Brain microvascular endothelial cell (primary cell): ENCODE measurements at regions not wholly inside any gene's neighbourhood (a gene's known extent, or its start where the extent isn't known, plus 50 kb on each side); places are given as distances from the start of the nearest gene placed in this dataset.

ENCODE experiments used
- DNase-seq: peaks from one replicate; pipeline ENCODE4 v3.0.0-alpha.2; 2020
- H3K27ac ChIP-seq: fragments of 250-450 bp; sonication (Bioruptor Pico); 2 replicates; pipeline ENCODE4 v1.5.1; 2020; ENCODE audit warnings: mild to moderate bottlenecking, moderate library complexity
- H3K27me3 ChIP-seq: fragments of 250-450 bp; sonication (Bioruptor Pico); replicated peaks from 2 replicates; pipeline ENCODE4 v1.5.1; 2020; ENCODE audit warnings: mild to moderate bottlenecking
- H3K36me3 ChIP-seq: fragments of 250-450 bp; sonication (Bioruptor Pico); replicated peaks from 2 replicates; pipeline ENCODE4 v1.5.1; 2020; ENCODE audit warnings: mild to moderate bottlenecking
- H3K4me3 ChIP-seq: 2 replicates; pipeline ENCODE4 v1.5.1; 2011; ENCODE audit warnings: low read depth, mild to moderate bottlenecking, control low read depth, low read length, moderate library complexity
- in situ Hi-C: cut with HindIII; loops from 2 replicates; pipeline ENCODE4 v1.10.0; 2017; ENCODE audit warnings: low sequenced_read_pairs, low pct_ligation_motif_present
- TF ChIP-seq, protein P1 (sequence below): IDR thresholded peaks from 2 replicates; pipeline ENCODE4 v1.5.1; 2011; ENCODE audit warnings: low read depth, mild to moderate bottlenecking, moderate library complexity, low read length, control low read depth, inconsistent platforms; ENCODE audit errors: missing control alignments

DNA sequence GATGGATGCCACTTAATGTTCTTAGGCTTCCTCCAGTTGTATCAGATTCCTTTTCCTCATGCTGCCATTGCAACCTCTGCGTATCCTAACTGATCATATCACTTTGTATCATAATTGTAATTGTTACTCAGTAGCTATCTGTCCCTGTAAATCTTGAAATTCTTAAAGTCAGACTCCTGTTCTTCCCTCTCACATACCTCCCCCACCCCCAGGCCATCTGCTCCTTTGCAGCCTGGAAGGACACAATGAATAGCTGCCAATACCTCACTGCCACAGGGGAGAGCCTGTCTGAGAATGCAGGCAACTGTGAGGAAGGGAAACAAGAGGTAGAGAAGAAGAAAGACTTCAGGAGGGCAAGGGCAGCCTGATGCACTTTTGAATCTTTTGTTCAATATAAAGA, 228.5 kb downstream of the ENC1 start:
- Histone ChIP-seq H3K4me3 (no peak overlapping the region), H3K27me3 (no peaks in the 10 kb centered on the region), H3K36me3 (no peaks in the 10 kb centered on the region), H3K27ac (no peak overlapping the region)
- in situ Hi-C loops: no loop called here
- DNase-seq: no peak
- TF ChIP-seq, protein P1, sequence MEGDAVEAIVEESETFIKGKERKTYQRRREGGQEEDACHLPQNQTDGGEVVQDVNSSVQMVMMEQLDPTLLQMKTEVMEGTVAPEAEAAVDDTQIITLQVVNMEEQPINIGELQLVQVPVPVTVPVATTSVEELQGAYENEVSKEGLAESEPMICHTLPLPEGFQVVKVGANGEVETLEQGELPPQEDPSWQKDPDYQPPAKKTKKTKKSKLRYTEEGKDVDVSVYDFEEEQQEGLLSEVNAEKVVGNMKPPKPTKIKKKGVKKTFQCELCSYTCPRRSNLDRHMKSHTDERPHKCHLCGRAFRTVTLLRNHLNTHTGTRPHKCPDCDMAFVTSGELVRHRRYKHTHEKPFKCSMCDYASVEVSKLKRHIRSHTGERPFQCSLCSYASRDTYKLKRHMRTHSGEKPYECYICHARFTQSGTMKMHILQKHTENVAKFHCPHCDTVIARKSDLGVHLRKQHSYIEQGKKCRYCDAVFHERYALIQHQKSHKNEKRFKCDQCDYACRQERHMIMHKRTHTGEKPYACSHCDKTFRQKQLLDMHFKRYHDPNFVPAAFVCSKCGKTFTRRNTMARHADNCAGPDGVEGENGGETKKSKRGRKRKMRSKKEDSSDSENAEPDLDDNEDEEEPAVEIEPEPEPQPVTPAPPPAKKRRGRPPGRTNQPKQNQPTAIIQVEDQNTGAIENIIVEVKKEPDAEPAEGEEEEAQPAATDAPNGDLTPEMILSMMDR: no peak

GRCh38 chr5:74409712-74410111, 230.8 kb downstream of the ENC1 start:
- H3K27me3 ChIP-seq: no peaks in the 10 kb centered on the region
- in situ Hi-C loops: no loop called here
- DNase-seq: no peak

DNA sequence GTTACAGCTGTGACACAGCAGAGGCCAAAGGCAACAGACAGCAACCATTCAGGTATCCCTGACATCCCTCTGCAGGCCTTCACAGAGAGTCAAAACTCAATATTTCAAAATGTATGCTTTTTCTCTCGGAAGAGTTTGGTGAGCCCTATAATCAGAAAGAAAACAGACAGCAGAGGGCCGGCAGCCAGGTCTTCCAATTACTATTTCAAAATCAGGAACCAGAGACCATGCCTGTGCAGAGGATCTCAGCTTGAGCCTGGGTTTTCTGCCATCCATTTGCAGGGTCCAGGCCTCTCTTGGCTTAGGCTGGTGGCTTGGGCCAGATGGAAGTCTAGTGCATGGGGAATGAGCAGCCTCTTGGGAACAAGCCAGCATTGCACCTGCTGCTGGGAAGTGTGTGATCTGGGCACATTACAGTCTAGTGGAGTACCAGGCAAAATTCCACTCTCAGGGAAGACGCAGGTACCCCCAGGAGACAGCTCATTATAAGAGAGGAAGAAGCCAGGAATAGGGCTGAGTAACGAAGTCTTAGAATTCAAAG, 231.3 kb downstream of the ENC1 start:
- in situ Hi-C loops: no loop called here

More at GRCh38 chr5:74409712-74410111, 230.8 kb downstream of the ENC1 start:
- Histone ChIP-seq H3K27ac (no peak overlapping the region), H3K4me3 (no peak overlapping the region), H3K36me3 (no peaks in the 10 kb centered on the region)
- TF ChIP-seq, protein P1: no peak

DNA sequence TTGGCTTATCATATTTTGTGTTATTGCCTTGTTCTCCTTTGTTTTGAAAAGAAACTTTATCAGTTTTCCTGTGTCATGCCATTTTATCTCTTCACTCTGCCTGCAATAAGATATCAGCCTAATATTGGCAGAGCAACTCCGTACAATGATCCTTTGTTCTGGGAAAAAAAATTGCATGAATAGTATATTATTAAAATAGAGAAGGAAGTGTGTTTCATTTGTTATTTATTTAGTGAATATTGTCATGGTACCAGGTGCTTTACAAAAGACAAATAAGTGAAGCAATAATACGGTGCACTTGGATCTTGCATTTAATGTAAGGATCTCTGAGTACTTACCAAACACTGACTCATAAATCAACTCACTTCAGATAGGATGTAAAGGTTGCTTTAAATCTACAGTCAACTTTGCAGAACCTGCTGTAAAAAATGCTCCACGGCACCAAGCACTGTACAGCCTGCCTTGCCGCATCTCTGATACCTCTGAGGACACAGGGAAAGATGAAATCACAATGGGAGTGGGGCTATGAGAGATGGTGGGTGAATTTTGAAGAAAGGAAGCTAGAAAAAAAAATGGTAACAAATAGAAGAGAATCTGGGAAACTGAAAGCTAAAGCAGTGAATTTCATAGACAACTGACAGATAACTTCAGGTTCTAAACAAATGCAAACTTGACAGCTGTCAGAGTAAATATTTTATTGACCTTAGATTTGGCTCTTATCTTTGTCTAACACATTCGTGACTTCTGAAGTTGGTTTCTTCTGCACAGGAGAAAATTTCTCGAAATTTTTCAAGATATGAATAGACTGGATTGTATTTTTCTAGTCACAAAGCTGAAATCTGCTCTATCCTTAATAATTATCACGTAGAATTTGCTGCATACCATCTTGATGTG, 232.1 kb downstream of the ENC1 start:
- H3K27ac ChIP-seq: no peak overlapping the region
- TF ChIP-seq, protein P1: no peak
- no peak overlapping the region for H3K4me3 ChIP-seq
- DNase-seq: no peak
- no peaks in the 10 kb centered on the region for H3K36me3 ChIP-seq
- no peaks in the 10 kb centered on the region for H3K27me3 ChIP-seq
- in situ Hi-C loops: no loop called here

More for the DNA sequence above, 231.3 kb downstream of the ENC1 start:
- TF ChIP-seq, protein P1: no peak
- no peak overlapping the region for H3K27ac ChIP-seq
- no peaks in the 10 kb centered on the region for H3K27me3 ChIP-seq
- no peak overlapping the region for H3K4me3 ChIP-seq
- H3K36me3 ChIP-seq: no peaks in the 10 kb centered on the region
- DNase-seq: no peak

DNA sequence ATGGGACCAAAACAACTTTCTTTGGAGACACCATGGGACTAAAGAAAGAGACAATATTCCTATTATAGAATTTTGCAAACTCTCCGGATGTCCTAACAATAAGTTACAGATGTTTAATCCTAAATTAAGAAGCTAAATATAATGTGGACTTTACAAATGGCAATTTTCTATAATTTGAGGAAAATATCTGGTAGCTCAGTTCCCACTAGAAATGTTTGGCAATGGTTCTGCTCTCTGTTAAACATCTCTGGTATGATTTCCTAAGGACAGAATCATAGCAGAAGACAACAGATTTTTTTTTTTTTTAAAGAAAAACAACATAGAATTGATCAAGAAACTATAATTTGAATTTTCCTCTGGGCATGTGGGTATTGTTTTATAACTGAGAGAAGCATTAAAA, 232.8 kb downstream of the ENC1 start:
- TF ChIP-seq, protein P1: no peak
- in situ Hi-C loops: no loop called here
- H3K36me3 ChIP-seq: no peaks in the 10 kb centered on the region
- DNase-seq: no peak
- no peak overlapping the region for H3K27ac ChIP-seq
- no peak overlapping the region for H3K4me3 ChIP-seq
- no peaks in the 10 kb centered on the region for H3K27me3 ChIP-seq

GRCh38 chr5:74406844-74407243, 233.7 kb downstream of the ENC1 start:
- Histone ChIP-seq H3K36me3 (no peaks in the 10 kb centered on the region), H3K27ac (no peak overlapping the region), H3K27me3 (no peaks in the 10 kb centered on the region), H3K4me3 (no peak overlapping the region)
- DNase-seq: no peak
- TF ChIP-seq, protein P1: no peak
- in situ Hi-C loops: no loop called here
